ENCODE measurements at regions not wholly inside any gene's neighbourhood (a gene's known extent, or its start where the extent isn't known, plus 50 kb on each side); places are given as distances from the start of the nearest gene placed in this dataset.

DNA sequence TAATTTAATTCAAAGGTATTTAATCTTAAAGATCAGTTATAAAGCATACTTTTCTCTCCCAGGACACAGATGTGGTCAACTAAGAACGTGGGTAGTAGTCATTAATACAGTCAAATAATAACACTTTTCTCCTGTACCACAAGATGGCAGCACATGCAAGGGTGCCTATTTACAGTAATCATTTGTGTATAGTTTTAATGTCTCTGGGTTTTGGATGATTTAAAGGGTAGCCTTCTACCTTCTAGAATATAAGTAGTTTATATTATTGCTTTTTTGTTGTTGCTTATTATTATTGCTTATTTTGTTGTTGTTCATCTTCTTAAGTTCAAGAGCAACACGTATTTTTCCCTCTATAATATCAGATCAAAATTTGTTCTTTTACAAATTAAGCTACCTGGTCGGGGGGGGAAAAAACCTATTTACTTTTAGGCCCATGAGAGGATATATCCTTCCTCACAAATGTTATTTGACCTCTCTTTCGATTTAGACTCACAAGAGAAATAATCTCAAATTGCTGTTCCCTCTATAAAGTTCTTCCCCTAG lies 59.6 kb upstream of the SLC27A6 start:
- no peak overlapping the region for H3K9ac ChIP-seq
- TF ChIP-seq CTCF (IDR thresholded peaks at IDR 0.05) = peak; percentile 93
- peak; percentile 96 for TF ChIP-seq RAD21 (IDR thresholded peaks at IDR 0.05; ENCODE audit: low read length)
- TF ChIP-seq EZH2phosphoT487 (IDR thresholded peaks at IDR 0.05; ENCODE audit: borderline replicate concordance, low read depth) = no peak
- TF ChIP-seq RFX5 (IDR thresholded peaks at IDR 0.05; ENCODE audit: low read length) = 0 out of 2 replicates have a peak, but pooled peaks have one; percentile 24
- TF ChIP-seq SMC3 (IDR thresholded peaks at IDR 0.05; ENCODE audit: low read depth, low read length) = peak; percentile 77
- H3K79me2 ChIP-seq (ENCODE audit: insufficient read depth) = no peaks in the 10 kb centered on the region
- H3K36me3 ChIP-seq (replicated peaks in 1 of 2; ENCODE audit: control insufficient read depth in 1 of 2, insufficient read depth in 2 of 2, low read length in 1 of 2) = no peaks in the 10 kb centered on the region
- no peaks in the 10 kb centered on the region for H4K20me1 ChIP-seq (ENCODE audit: insufficient read depth)
- no peaks in the 10 kb centered on the region for H3K9me2 ChIP-seq
- no peak overlapping the region for H2AFZ ChIP-seq (ENCODE audit: low read depth)
- H3K4me3 ChIP-seq (ENCODE audit: low read depth in 2 of 2, low read length in 1 of 2) = no peak overlapping the region; a peak in 1 of 4 replicates
- no peaks in the 10 kb centered on the region for H3F3A ChIP-seq (replicated peaks; ENCODE audit: insufficient read depth)
- no peaks in the 10 kb centered on the region; a peak in 1 of 4 replicates for H3K4me1 ChIP-seq (ENCODE audit: control insufficient read depth in 1 of 2, insufficient read depth in 2 of 2, low read depth in 1 of 2, low read length in 1 of 2)
- H3K9me3 ChIP-seq = no peaks in the 10 kb centered on the region
- H3K4me2 ChIP-seq = no peak overlapping the region
- ChIA-PET POLR2A (no interaction called here), CTCF (interaction anchor here (0.6 to 3.5 kb wide), 46 partner anchors 9 to 867 kb away, joined by 3 to 54 read pairs (median 3); partner anchors contain the start of gene ISOC1)
- 33% methylated on average over 4 of the region's 4 CpGs for WGBS (ENCODE audit: low lambda C conversion rate)
- no peak overlapping the region for H3K27ac ChIP-seq (ENCODE audit: low read depth in 2 of 2, low read length in 1 of 2)
- DNase-seq = peak; percentile 29
- H3K27me3 ChIP-seq (ENCODE audit: insufficient read depth) = no peaks in the 10 kb centered on the region

DNA sequence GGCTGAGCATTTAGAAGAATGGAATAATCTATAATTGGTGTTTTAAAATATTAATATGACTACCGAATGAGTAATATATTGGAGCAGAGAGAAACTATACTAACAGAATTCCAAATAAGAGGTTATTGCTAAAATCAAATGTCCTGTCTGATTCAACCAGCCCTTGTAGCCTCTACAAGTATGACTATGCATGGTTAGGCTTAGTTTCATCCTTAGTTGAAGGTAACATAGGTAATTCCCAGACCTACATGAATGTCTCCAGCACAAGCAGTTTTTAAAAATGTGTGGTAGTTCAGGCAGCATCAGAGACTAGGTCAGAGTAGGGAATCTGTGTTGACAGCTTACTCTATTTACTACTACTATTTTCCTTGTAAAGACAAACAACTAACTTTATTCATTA lies 51.7 kb upstream of the SLC27A6 start:
- 50% methylated on average over 1 of the region's 1 CpG for WGBS (ENCODE audit: low lambda C conversion rate)
- Histone ChIP-seq H3K4me3 (ENCODE audit: low read depth in 2 of 2, low read length in 1 of 2) (no peak overlapping the region), H3K4me2 (no peak overlapping the region), H3K27me3 (ENCODE audit: insufficient read depth) (no peaks in the 10 kb centered on the region), H3K9me2 (no peaks in the 10 kb centered on the region), H3K4me1 (ENCODE audit: control insufficient read depth in 1 of 2, insufficient read depth in 2 of 2, low read depth in 1 of 2, low read length in 1 of 2) (no peaks in the 10 kb centered on the region; a peak in 1 of 4 replicates), H2AFZ (ENCODE audit: low read depth) (no peak overlapping the region), H3K27ac (ENCODE audit: low read depth in 2 of 2, low read length in 1 of 2) (no peak overlapping the region), H4K20me1 (ENCODE audit: insufficient read depth) (no peaks in the 10 kb centered on the region), H3K79me2 (ENCODE audit: insufficient read depth) (no peaks in the 10 kb centered on the region), H3K9me3 (no peaks in the 10 kb centered on the region), H3F3A (replicated peaks; ENCODE audit: insufficient read depth) (no peaks in the 10 kb centered on the region), H3K9ac (no peak overlapping the region), H3K36me3 (replicated peaks in 1 of 2; ENCODE audit: control insufficient read depth in 1 of 2, insufficient read depth in 2 of 2, low read length in 1 of 2) (no peaks in the 10 kb centered on the region)
- POLR2A ChIA-PET = no interaction called here
- CTCF ChIA-PET = no interaction called here
- DNase-seq = no peak
- TF ChIP-seq ELF1 (IDR thresholded peaks at IDR 0.05) (no peak), MEF2A (IDR thresholded peaks at IDR 0.05; ENCODE audit: borderline replicate concordance, low read depth) (no peak), SIN3A (IDR thresholded peaks at IDR 0.05; ENCODE audit: borderline replicate concordance, low read depth, low read length) (no peak), FOXJ3 (CRISPR knock-in tag; IDR thresholded peaks at IDR 0.05) (no peak), EP300 (IDR thresholded peaks at IDR 0.05; ENCODE audit: borderline replicate concordance in 1 of 2, low read depth in 1 of 2, low read length in 1 of 2) (no peak), RAD21 (IDR thresholded peaks at IDR 0.05; ENCODE audit: low read length) (no peak), RFX5 (IDR thresholded peaks at IDR 0.05; ENCODE audit: low read length) (no peak), RCOR1 (IDR thresholded peaks at IDR 0.05; ENCODE audit: low read length) (no peak), GATA2 (CRISPR knock-in tag; IDR thresholded peaks at IDR 0.05) (no peak), CHD2 (IDR thresholded peaks at IDR 0.05; ENCODE audit: low read length, partially characterized antibody) (no peak), NFIC (IDR thresholded peaks at IDR 0.05; ENCODE audit: borderline replicate concordance) (no peak), POLR2AphosphoS5 (IDR thresholded peaks at IDR 0.05; ENCODE audit: low read depth, low read length) (no peak), FOSL2 (IDR thresholded peaks at IDR 0.05; ENCODE audit: borderline replicate concordance, low read depth) (no peak)
